Stimulated activated CD4-positive, alpha-beta T cell treated with anti-CD3 and anti-CD28 coated beads, Interleukin-2, amount 100 ng/mL, for 4 hours (primary cell): ENCODE measurements at regions not wholly inside any gene's neighbourhood (a gene's known extent, or its start where the extent isn't known, plus 50 kb on each side); places are given as distances from the start of the nearest gene placed in this dataset.

Experiments
- DNase-seq: peaks from one replicate; pipeline ENCODE4 v3.0.0-alpha.2; 2020; ENCODE audit warnings: low read depth

DNA sequence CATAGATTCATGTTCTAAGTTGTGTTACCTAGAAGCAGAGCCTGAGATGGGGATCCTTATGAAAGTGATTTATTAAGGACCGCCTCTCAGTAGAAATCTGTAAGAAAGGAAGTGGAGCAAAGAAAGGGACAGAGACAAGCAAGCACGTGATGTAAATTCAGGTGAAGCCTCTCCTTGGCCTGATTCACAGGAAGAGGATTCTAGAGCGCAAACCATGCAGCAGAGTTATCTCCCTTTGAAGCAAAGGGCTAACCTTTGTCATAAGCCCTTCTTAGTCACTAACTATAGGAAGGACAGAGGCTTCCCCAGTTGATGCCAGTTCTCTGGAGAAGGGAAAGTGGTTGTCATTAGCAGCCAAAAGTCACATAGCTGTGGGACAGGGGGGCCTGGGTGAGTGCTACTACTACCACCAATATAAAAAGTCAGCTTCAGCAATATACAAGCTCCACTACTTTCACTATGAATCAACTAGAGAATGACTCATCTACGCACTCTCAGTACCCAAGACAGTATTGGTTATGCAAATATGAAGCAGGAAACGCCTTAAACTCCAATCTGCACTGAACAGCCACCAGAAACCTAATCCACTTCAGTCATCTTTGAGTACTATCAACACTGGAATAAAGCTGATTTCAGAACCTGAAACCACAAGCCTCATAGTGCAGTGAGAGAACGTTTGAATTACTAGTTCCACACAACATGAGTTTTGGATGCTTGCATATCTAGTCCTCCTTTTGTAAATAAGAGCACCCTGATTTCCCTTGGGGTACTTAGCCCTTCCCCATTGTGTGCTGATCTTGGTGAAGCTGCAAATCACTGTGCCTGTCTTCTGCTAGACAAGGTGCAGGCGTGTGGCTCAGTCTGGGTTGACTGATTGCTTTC lies 162.7 kb downstream of the ZNF608 start:
- no peak for DNase-seq

DNA sequence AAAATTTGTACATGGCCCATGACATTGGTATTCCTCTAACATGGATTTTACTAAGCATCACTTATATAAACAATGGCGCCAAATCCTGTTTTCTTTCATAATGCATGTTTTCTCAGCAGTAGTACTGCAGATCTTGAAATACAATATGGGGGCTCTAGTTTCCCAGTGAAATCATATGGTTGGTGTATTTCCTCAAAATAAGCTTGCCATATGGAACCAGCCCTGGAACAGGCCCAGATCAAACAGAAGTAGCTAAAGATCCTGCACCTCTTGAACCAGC lies 163.9 kb downstream of the ZNF608 start:
- DNase-seq, result no peak

GRCh38 chr5:124581738-124582560 lies 164.5 kb downstream of the ZNF608 start:
- DNase-seq, result no peak

DNA sequence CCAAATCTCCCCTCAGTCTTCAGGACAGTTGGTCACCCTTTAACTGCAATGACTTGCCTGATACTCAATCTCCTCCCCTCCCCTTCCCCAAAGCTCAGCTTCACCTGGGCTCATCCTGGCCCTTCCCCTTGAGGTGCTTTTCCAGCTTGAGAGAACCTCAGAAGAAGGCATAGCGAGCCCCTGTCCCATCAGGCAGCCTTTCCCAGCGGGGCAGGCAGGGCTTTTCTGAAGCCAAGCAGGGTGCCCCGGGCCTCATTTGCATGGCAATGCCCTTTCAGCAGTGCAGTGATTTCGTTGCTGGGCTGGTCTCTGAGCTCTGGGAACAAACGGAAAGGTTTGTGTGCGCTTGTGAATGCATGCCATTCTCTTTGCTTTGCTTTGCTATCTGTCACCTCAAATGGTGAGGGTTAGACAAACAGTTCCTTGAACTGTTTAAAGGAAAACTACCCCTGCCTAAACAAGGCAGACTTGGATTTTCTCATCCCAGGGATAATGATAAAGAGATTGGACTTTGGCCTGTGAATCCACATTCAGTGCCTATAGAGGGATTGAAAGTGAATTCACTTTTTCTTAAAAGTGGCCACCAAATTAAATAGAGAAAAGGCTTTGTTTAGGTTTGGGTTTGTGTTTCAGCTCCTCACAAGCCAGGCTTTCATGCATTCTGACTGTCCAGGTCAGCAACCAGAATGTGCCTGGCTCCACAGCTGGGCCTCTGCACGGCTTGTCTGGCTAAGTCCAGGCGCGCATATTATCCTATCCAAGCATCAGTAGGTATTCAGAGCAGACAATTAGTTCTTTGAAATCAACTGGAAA lies 165.3 kb downstream of the ZNF608 start:
- DNase-seq, result no peak

DNA sequence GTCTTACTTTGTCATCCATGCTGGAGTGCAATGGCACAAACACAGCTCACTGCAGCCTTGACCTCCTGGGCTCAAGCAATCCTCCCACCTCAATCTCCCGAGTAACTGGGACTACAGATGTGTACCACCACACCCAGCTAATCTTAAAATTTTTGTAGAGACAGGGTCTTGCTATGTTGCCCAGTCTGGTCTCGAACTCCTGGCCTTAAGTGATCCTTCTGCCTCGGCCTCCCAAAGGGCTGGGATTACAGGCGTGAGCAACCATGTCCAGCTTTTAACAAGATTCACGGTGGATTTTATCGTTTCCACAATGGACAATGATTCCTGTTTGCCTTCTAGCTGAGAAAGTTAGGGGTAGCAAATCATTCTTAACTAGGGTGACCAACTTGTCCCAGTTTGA lies 165.9 kb downstream of the ZNF608 start:
- no peak for DNase-seq

- DNase-seq, result no peak
These were observed 169.5 kb downstream of the ZNF608 start for GRCh38 chr5:124576848-124577409.

DNA sequence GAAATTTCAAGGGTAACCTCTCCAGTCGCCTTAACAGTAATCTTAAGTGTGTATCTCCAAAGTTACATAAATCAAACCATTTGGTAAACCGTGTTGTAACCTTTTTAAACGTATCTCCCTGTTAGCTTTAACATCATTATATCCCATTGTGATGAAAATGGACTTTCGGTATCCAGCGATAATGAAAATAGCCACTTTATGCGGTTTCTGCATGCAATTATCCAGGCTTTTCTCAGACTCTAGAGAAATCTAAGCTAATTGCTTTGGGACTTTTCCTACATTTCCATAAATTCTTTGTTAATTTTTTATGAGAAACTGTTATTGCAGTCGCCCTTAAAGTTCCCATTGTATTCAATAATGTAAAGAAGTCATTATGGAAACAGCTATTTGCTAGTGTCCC lies 170.7 kb downstream of the ZNF608 start:
- DNase-seq, result no peak

- DNase-seq, result no peak
These were observed 171.7 kb downstream of the ZNF608 start for GRCh38 chr5:124574521-124575436.

- DNase-seq, result no peak
These were observed 173.5 kb downstream of the ZNF608 start for GRCh38 chr5:124572971-124573370.

- DNase-seq, result no peak
These were observed 176.0 kb downstream of the ZNF608 start for GRCh38 chr5:124570285-124571035.

- no peak for DNase-seq
These were observed 179.5 kb downstream of the ZNF608 start for GRCh38 chr5:124566875-124567450.

GRCh38 chr5:124561451-124561850 lies 185.0 kb downstream of the ZNF608 start:
- no peak for DNase-seq

- DNase-seq, result no peak
These were observed 186.1 kb downstream of the ZNF608 start for GRCh38 chr5:124560370-124560769.

DNA sequence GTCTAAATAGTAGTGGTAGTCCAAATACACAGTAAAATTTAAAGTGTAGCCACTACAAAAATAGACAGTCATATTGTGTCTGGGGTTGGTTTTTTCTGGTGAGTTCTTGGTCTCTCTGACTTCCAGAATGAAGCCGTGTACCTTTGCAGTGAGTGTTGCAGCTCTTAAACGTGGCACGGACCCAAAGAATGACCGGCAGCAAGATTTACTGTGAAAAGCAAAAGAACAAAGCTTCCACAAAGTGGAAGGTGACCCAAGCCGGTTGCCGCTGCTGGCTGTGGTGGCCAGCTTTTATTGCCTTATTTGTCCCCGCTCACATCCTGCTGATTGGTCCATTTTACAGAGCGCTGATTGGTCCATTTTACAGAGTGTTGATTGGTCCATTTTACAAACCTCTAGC lies 188.7 kb downstream of the ZNF608 start:
- DNase-seq, result no peak

GRCh38 chr5:124554746-124555578 lies 191.5 kb downstream of the ZNF608 start:
- no peak for DNase-seq

DNA sequence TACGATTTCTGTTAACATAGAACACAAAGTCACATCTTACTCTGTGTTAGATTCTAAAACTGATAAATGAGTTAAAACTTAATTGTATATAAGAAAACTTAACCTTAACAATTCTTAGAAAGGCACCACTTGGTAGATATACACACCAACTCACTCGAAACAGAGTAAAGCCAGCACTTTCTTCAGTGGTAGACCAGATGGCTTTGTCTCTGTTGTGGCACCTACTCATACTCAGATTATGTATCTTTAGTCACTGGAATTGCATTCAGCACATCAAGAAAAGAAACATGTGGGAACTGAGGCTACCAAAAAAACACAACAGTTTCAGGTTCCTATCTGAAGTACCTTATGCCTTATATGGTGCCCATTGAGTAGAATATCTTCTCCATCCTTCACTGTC lies 192.5 kb downstream of the ZNF608 start:
- no peak for DNase-seq

DNA sequence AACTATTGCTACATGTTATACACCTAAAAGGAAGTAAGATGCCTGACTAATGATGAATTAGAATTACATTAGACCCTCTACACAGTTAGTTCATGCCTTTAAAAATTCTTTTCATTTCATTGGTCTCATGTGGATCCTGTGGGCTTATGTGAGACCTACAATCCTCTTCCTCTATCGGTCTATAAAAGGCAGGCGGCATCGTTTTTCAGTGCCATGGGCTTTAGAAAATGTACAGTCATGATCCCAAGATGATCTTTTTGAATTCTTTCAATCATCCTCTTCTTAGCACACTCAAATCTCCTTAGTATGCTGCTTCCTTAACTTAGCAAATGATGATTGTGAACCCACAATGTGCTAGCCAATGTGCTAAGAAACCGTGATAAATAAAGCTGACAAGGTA lies 193.9 kb downstream of the ZNF608 start:
- DNase-seq, result no peak

- no peak for DNase-seq
These were observed 194.5 kb downstream of the ZNF608 start for GRCh38 chr5:124551939-124552279.

DNA sequence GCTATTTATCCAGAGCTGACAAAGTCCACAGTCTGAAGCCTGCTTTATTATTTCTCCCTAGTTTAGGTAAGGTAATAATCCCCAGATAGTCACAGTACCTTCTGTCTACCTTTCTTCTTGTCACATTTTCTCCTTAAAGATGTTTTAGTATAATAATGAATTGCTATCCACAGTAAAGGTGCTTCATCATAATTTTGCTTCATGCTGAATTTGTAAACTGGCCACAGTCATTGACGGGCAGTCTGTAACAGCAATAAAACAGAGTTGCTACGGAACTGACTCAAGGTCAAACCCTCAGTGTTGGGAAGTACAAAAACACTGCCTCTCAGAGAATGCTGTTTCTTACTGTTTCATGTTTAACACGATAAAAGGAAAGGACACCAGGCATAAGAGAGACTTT lies 195.7 kb downstream of the ZNF608 start:
- DNase-seq, result no peak
